Stimulated activated CD4-positive, alpha-beta T cell treated with anti-CD3 and anti-CD28 coated beads, Interleukin-1b, Interleukin-23, amount 100 ng/mL, for 24 hours (primary cell): ENCODE measurements at regions not wholly inside any gene's neighbourhood (a gene's known extent, or its start where the extent isn't known, plus 50 kb on each side); places are given as distances from the start of the nearest gene placed in this dataset.
"Not testable (repeated sequence)": the region's sequence is repeated elsewhere in the genome, so short reads cannot be mapped to it uniquely, and the experiment has no call there.

Experiments used
- DNase-seq, 4 experiments: peaks; one replicate each; pipeline ENCODE4 v3.0.0-alpha.2; 2020; ENCODE audit warnings: low read depth in 4 of 4, low spot score in 1 of 4

DNA sequence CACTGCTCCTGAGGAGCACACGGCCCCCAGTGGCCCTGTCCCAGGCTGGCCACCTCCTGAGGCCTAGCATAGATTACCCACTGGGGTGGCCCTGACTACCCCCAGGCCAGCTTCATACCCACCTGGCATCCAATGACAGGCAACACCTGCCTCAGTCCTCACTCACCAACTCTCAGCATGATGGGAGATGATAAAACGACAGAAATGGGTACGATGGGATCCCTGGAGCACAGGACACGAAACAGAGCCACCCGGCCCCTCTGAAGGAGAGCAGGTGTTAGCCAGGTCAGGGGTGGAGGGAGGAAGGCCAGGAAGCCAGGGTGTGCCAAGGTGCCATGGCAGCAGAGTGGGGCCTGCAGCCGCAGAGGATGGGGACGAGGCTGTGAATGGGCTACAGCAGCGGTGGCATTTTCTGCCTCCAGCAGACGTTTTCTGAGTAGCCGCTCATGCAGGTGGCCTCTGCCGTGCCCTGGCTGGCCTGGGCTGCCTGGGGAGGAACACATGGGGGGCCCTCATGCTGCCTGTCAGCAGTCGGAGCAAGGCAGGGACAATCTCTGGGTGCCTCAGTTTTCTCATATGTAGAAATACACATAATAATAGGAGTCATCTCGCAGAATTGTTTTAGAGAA lies 50.2 kb upstream of the FGF3 start:
- DNase-seq = no peak

DNA sequence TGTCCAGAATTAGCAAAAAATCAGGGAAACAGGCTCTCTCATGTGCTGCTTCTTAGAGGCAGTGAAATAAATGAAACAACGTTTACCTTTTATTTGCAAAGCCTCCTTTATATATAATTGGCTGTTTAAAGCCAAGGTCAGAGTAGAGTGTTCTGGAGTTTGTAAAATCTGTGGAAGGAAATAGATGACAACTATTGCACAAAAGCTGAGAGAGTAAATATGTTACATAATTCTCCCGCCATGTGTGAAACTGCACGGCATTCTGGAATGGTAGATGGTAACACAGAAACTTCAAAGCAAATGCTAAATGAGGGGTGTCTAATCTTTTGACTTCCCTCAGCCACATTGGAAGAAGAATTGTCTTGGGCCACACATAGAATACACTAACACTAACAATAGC lies 51.5 kb upstream of the FGF3 start:
- DNase-seq = no peak

DNA sequence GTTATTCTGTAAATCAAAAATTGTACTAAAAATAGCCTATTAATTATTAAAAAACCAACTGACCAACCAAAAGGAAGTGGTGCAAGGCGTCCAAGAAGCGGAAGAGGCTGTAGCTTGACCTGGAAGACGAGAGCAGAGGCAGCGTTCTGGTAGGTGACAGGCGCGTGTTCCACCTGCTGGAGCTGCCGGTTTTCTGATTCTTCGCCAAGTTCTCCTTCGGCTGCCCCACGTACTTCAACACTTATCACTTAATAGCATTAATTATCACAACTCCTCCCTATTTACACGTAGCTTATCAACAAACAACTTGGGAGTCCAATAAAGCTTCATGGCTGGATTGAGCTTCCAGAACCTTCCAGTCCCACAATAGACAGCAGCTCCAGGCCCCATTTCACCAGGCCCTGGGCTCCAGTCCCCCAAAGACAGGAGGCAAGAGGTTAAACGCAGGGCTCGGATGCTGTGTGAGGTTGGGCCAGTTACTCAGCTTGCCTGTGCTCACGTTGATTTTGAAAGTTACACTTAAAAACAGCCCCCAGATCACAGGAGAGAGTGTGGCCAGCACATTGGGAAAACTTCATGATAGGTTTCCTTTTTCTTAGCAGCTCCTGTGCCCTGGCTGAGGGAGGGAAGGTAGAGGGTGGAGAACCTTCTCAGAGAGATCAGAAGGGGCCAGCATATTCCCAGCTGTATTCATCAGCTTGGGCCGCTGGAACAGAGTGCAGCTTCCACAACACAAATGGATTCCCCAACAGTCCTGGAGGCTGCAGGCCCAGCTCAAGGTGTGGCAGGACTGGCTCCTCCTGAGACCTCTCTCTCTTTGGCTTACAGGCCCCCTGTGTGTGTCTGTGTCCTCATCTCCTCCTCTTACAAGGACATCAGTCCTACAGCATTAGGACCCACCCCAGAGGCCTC lies 54.2 kb upstream of the FGF3 start:
- no peak for DNase-seq

DNA sequence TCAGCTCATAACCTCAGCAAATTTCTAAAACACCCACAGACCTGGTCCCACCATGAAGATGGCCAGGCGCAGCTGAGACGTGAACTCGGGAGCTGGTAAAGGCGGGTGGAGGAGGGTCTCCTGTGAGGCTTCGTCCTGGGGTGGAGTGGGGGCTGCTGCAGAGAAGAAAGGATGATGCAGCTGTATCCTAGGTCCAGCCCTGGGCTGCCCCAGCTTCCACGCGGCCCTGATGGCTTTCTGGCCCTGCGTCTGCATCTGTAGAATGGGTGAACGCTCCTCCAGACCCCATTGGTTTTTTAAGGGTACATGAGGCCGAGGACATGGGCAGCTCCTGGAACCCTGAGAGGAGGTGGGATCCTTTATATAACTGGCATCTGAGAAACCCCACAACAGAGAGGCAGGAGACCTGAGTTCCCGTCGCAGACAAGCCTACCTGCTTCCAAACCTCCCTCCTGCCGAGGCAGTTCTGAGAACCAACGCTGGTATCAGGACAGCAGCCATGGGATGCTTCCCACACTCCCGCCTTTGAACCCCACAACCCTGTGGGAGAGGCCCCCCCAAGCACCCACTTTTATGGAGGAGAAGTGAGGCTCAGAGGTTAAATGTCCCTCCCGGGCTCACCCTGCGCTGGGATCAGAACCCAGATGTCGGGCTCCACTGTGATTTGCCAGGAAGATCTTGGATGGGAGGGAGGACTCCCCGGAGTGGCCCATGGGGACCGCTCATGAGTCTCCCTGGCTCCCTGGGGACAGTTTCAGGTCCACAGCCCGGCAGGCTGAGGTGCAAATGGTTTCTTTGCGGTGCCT lies 55.2 kb upstream of the FGF3 start:
- no peak for DNase-seq

DNA sequence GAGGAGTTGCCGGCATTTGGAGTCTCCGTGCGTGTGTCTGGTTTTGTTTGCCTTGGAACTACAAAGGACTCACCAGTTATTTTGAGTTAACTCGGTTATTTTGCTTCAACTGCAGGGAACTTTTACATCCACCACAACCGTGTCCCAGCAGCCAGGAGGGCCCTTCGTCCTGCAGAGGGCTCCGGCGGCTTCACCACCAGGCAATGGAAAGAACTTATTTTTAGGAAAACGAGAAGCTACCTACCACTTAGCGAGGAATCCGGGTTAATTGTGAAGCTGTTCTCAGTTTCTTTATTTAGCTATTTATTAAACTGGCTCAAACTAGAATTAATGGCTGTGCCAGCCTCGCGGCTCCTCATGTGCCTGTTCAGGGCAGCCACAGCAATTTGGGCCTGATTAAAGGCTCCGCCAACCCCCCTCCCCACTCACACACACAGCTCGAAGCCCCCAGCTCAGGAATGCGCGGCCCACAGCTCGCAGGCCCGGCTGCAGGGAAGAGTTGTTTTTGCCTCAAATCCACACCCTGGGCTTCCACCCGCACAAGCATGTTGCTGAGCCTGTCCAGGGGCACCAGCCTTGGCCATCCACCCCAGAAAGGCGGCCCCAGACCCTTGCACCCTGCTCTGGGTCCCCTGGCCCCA lies 55.9 kb upstream of the FGF3 start:
- DNase-seq = no peak

DNA sequence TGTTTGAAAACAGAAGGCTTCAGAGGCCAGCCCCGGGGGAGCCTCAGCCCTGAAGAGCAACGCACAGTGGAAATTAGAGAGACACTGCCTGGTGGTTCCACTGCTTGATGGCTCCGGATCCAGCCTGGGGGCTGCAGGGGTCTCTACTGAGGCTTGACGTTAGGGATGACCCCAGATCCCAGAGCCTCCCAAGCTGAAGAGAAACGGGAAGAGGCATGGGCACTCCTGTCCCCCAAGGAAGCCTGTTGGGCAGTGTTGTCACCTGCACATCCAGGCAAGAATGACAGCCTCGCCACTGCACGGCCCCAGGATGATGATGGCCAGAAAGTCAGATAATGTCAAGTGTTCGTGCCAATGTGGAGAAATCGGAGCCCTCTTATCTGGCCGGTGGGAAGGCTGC lies 56.8 kb upstream of the FGF3 start:
- DNase-seq = no peak

DNA sequence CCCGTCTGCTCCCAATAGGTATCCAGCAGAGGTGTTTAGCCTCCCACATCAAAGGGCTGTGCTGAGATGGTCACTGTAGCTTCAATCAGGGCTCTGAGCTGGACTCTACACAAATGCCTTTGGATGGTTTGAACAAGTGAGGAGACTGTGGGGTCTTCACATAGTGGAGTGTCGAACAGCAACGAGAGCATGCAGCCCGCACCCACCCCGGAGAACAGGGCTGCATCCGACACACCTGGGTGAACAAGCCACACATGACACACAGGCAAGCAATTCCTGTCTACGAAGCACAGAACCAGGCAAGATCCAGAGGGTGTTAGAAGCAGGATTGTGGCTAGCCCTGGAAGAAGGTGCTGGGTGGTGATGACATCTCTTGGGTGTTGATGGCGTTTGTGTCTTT lies 58.0 kb upstream of the FGF3 start:
- no peak for DNase-seq

DNA sequence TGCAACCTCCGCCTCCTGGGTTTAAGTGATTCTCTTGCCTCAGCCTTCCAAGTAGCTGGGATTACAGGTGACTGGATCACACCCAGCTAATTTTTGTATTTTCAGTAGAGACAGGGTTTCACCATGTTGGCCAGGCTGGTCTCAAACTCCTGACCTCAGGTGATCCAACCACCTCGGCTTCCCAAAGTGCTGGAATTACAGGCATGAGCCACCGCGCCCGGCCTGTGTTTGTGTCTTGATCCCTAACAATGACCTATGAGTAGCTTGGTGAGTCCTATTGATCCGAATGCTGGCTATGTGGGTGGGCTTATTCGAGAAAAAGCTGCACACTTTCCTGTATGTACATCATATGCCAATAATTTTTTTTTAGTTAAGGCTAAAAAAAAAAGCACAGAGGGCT lies 58.5 kb upstream of the FGF3 start:
- not testable (repeated sequence) for DNase-seq

DNA sequence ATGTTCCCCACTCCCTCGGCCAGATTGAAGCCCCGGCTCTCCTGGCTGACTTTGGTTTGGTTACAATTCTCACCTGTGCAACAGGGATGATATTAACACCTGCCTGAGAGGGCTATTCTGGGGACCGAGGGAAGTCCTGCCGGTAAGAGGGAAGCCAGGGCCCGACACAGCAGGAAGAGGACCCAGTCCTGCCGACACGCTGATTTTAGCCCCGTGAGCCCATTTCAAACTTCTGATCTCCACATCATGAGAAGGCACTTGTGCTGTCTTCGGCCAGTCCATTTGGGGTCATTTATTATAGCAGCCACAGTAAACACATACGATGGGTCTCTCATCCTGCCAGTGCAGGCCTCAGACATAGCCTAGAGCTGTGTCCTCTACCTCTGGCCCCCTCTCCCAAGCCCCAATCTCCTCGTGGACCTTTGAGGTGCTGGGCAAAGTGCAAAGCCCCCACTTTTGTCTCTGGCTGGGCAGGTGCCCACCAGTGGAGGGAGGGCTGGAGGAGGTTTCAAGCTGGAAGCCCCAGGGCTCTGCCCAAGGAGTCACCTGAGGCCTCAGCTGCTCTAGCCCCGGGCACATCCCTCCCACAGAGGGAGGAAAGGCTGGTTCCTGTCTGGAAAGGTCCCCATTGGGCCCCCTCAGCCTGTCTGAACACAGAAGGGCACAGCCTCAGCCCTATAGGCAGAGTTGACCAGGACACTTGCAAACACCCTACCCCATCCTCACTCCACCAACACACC lies 59.1 kb upstream of the FGF3 start:
- DNase-seq = no peak

DNA sequence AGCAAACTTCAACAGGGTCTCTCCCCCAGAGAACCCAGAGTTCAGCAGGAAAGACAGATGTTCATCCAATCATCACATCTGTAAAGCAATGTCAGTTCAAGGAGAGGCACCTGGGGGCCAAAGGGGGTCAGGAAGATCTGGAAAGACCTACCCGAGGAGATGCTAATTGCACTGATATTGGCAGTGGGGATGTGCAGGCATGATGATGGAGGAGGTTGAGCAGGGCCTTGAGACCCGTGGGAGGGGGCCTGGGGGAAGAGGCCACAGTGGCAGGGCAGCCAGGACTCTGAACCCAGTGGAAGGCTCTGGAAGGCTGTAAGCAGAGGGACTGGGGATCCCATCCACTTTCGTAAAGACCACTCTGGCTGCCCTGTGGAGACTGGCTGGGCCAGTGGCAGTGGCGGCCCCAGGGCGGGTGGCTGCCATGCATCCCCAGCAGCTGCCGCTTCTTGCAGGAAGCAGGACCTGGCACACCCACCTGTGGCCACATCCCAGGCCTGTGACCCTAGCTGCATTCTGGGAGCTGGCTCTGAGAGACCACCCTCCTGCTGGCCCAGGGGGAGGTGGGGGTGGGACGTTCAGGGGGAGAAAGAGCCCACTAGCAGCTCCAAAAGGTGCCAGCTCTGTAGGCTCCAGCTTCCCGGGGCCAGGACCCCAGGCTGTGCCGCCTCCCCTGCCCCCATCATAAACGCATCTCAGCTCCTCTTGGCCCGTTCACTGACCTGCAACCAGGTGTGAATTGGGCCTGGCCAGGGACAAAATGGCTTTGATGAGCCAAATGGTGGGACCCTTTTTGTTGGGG lies 59.9 kb upstream of the FGF3 start:
- DNase-seq = no peak

DNA sequence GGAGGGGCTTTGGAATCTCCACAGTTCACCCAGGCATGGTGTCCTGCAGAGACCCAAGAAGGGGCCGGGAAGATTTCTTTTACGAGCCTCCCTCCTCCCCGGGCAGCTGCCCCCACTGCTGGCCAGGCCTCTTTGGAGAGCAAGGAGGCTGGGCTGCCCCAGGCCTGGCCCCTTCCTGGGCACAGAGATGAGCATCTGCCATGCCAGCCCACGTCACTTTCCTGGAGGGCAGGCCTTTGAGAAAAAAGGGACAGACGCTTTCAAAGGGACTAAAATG lies 60.5 kb upstream of the FGF3 start:
- no peak for DNase-seq

DNA sequence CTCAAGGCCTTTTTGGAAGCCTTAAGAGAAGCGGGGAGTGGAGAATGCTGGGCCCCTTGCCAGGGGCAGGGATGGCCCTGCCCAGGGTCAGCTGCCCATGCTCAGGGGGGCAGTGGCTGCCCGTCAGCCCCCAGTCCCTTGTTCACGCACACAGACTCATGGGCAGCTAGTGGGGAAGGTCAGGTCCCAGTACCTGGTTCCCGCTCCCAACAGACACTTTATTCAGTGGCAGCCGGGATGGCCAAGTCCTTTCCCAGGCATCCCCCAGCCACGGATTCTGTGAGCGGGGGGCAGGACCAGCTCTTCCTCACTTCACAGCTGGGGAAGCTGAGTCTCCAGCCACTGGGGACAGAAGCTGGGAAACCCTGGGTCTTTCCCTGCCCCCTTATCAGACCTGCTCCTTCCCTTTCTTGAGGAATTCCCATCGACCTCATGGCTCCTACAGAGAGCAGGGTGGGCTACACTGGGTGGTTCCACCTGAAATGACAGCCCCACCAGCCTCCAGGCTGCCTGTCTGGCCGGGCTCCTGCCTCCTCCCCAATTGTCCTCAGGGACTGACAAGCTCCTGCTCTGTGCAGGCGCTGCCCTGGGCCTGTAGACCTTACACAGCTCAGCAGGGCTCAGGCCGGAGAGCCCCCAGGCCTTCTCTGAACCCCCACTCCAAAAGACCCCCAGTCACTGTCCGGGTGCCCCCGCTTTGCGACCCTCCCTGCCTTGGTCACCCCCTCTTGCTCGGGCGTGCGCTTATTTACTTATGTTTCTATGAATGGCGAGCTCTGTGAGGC lies 61.0 kb upstream of the FGF3 start:
- DNase-seq = no peak

DNA sequence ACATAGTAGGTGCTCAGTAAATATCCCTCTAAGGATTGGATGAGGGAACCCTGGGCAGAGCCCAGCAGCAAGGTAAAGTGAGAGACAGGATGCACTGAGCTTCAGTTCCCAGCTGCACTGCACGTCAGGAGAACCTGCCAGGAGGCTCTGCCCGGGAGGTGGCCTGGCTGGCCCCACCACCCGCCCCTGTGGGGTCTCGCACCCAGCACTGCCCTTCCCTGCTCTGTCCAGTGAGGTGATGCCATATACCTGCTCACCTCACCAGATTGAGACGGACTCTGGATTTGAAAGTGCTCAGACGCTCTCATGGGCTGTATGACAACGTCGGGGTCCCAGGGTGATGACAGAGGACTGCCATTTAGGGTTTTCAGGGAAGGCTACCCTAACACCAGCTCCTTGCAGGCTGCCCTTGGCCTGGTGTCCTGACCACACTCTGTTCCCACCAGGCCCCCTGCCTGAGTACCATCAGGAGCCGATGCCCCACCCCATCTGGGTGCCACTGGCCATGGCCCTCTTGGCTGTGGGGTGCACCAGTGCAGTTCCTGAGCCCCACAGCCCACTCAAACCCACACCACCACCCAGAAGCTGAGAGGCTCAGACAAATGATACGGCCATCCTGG lies 61.7 kb upstream of the FGF3 start:
- DNase-seq = no peak

DNA sequence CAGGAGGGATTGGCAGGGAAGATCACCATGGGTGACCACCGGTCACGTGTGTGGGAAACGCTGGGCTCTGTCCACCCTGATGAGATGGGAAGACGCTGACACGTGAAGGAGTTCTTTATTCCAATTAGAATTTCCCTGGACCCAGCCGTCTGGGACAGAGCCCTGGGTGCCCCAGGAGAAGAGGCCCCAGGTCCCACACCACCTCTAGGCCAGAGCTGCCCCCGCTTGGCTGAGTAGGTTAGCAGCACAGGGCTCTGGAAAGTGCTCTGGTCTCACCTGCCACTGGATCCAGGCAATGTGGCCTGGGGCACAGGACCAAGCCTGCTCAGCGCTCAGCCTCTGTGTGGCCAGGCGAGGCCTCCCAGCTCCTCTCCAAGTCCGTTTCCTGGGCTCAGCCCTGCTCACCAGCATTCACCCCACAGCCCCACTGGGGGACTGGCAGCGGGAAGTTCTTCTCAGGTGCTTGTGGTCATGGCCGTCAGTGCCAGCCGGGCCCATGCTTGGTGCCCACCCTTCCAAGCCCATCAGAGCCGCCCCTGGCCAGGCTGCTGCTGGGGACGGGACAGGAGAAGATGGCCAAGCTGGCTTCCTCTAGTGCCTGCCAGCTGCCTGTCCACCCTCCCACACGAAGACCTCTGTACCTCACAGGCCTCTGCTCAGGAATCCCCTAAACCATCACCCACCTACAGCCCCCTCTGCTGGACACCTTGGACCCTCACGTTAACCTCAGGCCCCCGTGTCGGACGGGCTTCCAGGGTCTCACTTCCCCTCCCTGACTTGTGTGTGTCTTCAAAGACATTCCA lies 62.5 kb upstream of the FGF3 start:
- DNase-seq = no peak

DNA sequence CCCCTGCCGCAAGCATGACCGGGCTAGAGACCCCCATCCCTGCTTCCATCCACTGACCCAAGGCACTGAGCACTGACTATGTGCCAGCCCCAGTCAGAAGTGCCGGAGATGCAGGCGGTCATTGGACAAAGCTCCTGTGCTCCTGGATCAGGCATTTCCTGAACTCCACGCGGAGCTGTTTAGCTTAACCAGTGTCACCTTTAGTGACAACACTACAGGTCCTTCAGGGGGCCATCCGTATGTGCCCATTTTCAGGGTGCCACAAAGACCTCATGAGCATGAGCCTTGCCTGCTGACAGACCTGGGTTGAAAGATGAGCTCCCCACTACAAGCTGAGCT lies 63.0 kb upstream of the FGF3 start:
- no peak for DNase-seq

DNA sequence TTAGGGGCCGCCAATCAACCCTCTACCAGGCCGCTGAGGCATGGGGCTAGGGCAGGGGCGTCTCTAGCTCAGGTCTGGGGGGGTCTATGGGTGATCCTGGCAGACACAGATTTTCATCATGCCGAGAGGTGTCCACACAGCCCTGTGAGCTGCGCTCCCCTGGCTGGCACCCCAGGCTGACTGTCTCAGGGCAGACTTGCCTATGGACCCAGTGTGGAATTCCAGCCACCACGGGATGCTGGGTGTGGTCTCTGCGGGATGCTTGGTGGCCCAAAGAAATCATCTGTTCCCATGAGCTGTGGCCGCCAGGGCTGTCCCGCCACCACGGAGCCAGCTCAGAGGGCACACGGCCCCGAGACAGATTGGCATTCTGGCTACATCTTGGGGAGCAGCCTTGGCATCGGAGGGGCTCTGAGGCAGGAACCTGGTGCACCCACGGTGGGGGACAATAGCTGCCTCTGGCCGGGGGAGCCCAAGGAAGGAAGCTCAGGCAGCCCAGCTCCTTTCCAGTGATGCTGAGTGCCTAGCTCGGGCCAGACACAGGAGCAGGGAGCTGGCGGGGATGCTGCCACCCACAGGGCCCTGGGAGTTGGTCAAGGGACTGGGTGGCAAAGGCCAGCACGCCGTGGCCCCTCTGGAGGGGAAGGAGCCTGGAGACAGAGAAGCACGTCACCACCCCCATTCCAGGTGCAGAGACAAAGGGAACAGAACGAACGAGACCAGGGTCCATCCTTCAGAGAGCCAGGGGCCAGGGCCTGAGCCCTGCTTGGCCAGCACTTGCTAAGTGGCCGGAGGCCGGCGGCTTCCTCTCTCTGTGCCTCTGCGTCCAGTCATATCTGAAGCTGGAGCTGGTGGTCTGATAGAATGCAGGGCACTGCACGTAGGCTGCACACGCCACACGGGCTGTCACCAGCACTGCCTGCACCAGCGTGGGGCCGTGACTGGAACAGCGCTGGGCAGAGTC lies 64.4 kb upstream of the FGF3 start:
- no peak for DNase-seq

DNA sequence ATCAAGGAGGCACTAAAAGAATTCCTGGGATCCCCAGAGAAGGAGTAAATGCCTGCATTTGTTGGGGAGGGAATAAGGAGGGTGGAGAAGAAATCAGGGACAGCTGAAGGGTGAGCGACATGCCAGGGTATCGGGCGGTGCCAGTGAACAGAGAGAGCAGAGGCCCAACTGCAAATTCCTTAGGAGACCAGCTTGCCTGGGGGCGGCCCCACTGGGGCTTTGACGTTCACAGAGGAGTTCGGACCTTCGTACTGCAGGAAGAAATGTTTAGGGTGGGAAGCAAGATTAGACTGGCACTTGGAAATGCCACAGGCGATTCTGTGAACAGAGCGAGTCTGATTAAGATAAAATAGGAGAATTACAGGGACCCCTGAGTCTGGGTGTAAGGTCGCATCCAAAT lies 65.1 kb upstream of the FGF3 start:
- no peak for DNase-seq
